NCI-H2227 treated with DMSO at 0.1 percent for 48 hours (cell line): ENCODE measurements at regions not wholly inside any gene's neighbourhood (a gene's known extent, or its start where the extent isn't known, plus 50 kb on each side); places are given as distances from the start of the nearest gene placed in this dataset.

ENCODE experiments used
- DNase-seq: peaks from one replicate; lab custom pipeline; 2025; lab: John Stamatoyannopoulos, UW

DNA sequence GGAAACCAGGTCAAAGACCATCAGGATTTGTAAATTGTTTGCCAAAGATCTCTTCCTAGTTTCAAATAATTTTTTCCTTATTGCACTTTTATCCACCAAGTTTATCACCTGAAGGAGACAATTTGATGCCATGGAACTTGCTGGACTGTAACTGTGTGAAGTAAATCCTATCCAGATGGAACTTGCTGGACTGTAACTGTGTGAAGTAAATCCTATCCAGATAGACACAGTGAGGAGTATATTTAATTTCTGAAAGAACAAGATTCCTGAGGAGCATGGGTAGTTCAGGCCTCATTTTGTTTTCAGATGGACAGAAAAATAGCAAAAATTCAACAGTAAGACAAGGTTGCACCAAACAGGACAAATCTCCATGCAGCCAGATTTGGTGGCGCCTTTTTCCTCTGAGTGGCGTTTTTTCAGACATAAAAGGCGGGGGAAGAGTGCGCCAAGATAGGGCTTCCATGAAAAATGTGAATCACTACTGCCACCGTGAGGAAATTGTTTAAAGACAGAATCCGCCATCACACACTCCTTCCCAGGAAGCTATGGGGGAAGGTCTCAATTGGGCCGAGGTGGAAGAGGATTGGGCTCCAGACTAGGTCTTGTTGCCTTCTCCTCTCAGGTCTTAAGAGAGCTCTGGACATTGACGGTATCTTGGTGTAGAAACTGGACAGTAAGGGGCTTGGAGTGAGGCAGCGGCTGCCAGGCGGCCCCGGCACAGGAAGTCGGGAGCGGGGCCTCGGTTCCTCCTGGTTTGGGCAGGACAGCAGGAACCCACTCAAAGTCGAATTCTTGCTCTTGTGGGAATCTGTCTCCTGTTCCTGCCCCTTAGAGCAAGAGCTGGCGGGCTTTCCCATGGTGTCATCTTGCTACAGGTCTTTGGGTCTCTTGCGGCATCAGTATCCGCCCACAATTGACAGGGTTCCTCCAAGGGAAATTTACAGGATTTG lies 234.7 kb downstream of the OR13H1 start:
- peak; percentile 48 for DNase-seq

DNA sequence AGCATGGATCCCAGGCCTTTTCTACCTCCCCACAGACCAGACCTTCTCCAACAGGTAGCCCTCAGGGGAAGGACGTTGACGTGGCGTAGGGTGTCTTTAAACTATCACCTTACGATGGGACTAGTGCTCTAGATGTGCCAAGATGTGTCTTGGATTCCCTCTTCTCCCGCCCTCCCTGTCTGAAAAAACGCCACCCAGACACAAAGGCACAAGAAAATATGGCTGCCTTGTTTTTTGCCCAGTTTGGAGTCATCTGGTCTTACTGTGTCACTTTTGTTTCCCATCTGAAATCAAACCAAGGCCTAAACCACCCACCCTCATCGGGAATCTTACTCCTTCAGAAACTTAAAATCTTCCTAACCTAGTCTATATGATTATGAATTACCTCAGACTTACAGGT lies 235.4 kb downstream of the OR13H1 start:
- DNase-seq: no peak

DNA sequence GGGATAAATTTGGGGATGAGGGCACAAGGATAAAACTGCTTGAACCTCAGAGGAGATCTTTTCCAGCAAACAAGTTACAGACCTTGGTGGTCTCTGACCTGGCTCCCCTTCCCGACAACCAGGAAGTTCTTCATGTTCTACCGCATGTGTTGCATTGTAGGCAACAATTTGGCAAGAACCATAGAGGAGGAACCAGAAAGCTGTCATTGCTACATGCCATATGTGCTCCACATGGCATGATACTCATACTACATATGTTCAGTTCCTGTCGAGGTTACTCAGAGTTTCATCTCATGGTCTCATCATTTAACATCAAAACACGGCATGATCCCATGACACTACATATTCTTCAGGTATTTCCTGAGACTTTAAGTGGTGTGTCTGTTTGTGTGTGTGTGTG lies 235.9 kb downstream of the OR13H1 start:
- no peak for DNase-seq

DNA sequence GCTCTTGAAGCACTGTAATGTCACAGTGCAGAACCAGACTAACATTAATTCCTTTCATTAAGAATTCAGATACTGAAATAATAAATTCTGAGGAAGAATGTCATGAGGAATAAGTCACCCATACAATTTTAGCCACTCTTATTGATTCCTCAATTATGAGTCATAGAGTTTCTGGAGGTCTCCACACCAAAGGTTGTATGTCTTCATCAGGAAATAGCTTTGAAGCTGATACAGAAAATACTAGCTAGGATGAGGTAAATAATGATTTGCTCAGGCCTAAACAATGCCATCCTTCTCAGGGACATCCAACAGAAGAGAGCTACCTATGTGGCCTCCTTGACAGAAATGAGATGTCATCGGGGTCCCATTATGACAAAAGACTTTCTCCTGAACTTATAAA lies 238.8 kb downstream of the OR13H1 start:
- DNase-seq: no peak

DNA sequence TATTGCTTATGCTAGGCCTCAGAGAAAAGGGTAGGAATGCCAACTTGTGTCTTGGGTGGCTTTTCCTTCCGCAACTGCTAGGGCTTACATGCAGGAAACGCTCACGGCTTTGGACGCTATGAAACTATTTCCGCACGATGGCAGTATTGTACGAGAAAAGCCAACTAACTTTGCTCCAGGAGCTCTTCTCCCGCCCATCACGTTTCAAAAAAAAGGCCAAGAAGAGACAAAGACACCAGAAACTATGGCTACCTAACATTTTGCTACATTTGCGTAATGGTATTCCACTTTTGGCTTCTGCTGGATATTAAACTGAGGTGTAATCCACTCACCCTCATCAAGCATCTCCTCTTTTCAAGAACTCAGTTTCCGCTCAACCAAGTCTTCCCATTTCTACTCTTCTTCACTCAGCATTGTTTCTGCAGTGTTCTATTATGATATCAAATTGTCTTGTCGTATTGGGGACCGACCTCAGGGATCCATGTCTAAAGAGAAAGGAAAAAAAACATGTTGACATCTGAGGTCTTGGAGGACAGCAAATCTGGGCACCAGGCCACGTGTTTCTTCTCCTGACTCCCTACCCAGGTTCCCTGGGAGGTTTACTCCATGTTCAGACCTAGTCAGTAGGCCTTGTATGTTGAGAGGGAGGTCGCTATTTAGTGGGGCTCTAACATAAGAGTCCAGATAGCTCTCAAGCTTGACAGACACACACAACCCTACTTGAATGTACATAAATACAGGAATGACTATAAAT lies 239.4 kb upstream of the STK26 start:
- DNase-seq: peak; percentile 39

DNA sequence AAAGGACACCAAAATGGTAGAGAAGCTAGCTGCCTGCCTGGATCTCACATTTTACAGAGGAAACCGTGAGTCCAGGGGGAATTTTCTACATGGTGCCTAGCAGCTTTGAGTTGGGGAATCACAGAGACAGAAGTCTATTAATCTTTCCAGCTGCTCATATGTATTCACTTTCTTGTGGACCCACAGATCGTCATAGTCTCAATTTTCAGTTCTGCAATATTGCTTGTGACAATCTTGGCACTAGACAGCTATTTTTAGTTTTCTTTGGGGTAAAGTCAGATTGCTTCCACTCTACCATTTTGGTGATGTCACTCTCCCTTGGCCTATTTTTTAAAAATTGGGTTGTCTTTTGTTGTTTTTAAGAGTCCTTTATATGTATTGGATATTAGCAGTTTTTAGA lies 233.4 kb upstream of the STK26 start:
- no peak for DNase-seq

DNA sequence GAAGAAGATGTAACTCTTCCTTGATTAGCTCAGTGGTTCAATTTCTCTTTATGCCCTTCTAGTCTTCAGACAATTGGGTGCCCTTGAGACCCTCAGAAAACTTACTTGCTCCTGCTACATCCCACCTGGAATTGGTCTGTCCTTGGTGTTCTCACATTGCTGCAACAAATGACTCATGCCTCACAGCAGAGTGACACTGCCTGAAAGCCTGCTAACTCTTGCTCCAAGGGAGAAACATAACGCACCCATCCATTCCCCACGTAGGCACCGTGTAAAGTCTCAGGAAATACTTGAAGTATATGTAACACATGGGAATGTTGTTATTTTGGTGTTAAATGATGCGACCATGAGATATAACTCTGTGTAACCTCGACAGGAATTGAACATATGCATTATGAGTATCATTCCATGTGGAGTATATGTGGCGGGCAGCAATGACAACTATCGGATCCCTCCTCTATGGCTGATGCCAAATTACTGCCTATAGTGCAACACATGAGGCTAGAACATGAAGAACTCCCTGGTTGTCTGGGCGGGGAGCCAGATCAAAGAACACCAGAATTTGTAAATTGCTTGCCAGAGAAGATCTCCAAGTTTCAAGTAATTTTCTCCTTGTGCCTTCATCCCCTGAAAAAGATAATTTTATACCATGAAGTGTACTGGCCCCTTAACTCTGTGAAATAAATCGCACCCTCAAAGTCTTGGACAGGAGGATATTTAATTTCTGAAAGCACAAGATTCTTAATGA lies 231.3 kb upstream of the STK26 start:
- DNase-seq: no peak

DNA sequence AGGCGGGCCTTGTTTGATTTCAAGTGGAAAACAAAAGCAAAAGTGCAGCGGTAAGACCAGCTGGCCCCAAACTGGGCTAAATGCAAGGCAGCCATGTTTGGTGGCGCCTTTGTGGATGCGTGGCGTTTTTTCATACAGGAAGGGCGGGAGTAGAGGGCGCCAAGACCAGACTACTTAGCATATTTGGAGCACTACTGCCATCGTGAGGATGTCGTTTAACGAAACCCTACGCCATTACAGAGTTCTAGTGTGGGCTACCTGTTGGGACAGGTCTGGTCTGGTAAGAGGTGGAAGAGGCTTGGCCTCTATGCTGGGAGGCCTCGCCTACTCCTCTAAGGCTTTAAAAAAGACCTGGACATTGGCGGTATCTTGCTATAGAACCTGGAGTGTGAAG lies 230.7 kb upstream of the STK26 start:
- peak; percentile 57 for DNase-seq

DNA sequence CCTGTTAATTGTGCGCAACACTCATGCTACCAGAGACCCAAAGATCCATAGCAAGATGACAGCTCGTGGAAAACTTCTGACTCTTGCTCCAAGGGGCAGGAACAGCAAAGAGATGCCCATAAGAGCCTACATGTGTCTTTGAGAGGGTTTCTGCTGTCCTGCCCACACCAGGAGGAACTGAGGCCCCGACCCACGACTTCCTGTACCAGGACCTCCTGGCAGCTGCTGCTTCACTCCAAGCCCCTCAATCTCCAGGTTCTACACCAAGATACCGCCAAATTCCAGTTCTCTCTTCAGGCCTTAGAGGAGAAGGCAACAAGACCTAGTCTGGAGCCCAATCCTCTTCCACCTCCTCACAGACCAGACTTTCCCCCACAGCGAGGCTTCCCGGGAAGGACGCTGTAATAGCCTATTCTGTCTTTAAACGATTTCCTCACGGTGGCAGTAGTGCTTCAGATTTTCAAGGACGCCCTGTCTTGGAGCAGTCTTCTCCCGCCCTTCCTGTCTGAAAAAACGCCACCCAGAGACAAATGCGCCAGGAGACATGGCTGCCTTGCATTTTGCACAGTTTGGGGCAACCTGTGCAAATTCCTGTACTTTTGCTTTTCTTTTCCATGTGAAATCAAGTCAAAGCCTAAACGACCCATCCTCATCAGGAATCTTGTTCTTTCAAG lies 230.2 kb upstream of the STK26 start:
- DNase-seq: peak; percentile 80

DNA sequence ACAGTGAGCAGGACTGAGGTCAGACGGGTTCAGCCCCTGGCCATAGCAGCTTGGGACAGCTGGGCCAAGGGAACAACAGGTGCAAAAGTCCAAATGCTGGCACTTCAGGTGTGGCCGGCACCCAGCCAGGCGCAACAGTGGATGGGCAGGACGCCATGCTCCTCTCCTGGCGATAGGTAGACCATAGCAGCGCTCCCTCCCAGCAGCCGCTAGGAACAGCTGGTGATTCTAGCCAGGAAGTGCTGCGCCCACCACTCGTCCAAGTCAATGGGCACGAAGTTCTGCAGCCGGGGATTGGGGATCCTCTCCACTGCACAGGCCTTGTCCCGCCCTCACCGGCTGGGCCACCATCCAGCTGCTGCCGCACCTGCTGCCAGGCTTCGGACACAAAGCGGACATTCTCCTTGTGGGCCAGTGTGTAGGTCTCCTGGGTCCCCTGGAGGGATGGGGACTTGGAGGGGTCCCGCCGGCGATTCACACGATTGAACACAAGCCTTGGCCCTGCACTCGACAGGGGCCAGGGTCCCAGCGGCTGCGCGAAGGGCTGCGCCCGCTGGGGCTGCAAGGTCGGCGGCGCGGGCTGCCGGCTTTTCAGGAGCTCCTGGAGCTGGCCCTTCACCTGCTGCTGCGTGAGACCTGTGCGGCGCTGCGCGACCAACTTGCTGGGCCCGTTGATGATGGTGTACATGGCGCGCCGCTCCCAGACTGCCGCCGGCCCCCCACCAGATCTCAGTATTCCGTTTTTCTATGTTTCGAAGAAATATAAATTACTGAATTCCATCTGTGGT lies 227.5 kb upstream of the STK26 start:
- no peak for DNase-seq

DNA sequence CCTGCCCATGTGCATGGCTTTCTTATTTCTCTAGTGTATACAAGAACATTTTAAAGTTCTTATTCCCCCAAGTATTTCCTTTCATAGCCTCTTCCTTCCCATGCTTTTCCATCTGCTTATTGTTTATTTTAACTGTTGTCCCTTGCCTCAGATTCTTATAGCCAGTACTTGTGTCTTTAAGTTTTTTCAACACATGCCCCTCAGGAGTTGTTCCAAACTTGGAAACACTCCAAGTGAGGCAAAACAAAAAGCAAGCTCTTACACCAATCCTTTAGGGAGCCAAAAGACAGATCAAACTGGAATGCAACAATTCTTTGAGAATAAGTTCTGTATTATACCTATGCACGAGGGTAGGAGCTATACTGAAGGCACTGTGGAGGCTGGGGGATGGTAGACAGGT lies 222.0 kb upstream of the STK26 start:
- DNase-seq: no peak

DNA sequence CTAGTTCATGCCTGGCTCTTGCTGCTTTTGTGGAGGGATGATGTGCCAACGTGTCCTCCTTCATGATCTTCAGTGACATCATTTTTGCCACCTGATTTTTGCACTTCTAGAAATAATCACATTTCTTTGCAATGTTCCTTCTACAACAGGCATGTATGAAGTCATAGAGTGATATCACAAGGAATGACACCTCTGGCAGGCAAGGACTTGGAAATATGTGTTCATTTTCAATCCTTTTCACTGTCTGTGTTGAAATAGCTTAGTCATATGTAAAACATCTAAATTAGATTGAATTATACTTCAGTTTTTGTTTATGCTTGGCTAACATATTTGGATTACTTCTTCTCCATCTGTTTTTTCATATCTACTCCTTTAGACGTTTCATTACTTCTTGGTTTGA lies 221.2 kb upstream of the STK26 start:
- DNase-seq: no peak

DNA sequence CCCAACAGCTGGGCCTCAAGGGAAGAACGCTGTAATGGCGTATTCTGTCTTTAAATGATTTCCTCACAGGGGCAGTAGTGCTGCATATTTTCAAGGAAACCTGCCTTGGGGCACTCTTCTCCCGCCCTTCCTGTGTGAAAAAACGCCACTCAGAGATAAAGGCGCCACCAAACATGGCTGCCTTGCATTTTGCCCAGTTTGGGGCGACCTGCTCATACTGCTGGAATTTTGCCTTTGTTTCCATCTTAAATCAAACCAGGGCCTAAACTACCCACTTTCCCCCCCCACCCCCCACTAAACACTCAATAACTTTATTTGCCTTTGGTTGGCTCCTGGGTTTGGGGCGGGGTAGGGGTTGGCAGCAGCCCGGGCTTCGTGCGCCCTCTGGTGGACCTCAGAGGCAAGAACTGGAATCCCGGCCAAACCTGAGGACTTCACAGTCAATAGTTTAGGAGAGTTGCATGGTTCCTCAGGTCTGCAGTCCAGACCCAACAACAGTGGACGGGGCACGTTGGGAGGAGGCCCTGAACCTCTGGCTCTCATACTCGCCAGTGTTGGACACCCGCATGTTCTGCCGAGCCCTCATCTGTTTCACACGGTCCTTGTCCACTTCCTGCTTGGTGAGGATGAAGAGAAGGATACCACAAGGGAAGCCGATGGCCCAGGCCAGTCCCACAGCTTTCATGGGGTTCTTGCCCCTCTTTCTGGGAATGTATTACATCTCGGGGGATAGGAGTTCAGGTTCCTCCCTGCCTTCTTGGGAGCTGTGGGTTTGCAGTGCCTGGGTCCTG lies 220.1 kb upstream of the STK26 start:
- peak; percentile 6 for DNase-seq

DNA sequence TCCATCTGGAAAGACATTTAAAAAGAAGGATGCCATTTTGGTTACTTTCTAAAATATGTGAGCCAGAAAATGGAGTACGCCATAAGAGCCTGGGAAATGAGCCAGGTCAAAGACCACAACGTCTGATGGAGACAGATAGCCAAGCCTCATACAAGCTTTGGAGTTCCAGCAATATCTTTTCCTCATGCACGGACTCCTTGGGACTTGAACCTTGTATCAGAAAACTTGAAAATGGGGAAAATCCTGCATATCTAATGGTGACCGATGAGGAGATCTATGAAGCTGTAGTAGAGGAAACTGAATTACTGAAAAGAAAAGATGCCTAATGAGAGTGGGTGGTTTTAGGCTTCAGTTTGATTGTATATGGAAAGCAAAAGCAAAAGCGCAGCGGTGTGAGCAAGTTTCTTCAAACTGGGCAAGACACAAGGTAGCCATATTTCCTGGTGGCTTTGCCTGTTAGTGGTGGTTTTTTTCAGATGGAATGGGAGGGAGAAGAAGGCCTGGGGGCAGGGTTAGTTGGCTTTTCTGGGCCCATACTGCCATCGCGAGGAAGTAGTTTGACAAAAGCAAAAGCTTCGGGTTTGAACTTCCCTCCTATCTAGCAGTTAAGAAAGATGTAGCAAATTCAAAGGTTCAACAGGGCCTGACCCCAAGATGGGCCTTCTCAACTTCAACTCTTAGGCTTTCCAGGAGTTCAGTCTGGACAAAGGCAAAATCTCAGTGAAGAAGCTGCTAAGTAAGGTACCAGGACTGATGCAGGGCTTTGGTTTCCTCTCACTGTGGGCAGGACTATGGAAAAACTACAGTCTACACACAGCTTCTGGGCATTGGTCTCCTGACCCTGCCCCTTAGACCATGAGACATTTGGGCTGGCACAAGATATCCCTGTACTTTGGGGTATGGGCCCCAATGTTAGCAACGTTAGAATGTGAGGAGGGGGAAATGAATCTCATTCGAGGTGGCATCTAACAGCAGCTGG lies 210.0 kb upstream of the STK26 start:
- DNase-seq: no peak

DNA sequence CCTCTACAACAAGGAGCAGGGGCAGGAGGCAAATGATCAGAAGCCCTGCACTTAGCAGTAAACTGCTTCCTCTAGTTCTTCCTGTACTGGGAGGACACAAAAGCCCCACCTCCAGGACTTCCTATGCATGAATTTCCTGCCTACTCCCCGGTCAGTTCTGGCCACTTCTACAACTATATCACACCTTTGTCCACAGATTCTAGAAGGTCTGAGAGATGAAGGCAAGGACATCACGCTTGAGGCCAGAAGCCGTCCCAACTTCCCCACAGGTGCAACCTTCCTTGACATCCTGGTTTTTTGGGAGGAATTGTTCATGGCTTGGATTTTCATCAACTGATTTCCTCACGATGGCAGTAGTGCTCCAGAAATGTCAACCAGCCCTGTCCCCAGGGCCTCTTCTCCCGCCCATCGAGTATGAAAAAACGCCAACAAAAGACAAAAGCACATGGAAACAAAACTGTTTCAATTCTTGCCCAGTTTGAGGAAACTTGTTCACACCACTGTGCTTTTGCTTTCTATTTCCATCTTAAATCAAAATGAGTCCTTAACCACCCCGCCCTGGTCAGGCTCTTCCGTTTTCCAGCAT lies 206.5 kb upstream of the STK26 start:
- no peak for DNase-seq

DNA sequence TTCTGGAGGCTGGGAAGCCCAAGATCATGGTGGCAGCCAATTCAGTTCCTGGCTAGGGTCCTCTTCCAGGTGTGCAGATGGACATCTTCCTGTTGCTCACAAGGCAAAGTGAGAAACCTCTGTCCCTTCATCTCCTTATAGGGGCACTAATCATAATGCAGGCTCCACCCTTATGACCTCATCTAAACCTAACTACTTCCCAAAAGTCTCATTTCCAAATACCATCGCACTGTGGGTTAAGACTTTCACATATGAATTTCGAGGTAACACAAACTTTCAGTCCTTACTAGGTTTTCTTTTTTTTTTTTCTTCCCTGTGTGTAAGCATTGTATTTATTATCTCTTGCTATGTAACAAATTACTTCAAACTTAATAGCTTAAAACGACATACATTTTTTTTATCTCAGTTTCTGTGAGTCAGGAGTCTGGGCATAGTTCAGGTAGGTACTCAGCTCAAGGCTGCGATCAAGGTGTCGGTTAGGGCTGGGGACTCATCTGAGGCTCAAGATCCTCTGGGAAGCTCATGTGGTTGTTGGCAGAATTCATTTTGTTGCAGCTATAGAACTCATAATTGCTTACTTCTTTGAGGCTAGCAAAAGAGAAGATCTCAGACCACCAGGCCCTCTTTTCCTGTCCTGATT lies 204.7 kb upstream of the STK26 start:
- DNase-seq: no peak

DNA sequence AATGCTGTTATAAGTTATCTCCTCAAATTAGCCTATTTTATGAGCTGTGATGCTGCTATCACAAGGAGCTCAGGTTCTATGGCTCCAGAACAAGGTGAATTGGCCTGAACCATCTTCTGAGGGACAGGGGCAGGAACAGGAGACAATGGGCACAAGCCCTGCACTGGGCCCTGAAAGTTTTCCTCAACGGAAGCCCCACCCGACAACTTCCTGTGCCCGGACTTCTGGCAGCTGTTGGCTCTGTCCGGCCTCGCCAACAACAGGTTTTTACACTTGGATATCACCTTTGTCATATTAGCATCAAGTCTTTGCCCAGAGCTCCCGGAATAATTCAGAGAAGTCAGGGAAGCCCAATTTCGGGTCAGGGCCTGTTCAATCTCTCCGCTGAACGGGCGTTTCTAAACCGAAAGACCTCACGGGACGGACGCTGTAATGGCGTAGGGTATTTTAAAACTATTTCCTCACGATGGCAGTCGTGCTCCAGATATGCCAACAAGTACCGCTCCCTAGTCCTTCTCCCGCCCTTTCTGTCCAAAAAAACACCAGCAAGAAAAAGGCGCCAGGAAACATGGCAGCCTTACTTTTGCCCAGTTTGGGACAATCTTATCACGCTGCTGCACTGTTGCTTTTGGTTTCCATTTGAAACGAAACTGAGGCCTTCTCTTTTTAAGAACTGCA lies 201.0 kb upstream of the STK26 start:
- DNase-seq: no peak

DNA sequence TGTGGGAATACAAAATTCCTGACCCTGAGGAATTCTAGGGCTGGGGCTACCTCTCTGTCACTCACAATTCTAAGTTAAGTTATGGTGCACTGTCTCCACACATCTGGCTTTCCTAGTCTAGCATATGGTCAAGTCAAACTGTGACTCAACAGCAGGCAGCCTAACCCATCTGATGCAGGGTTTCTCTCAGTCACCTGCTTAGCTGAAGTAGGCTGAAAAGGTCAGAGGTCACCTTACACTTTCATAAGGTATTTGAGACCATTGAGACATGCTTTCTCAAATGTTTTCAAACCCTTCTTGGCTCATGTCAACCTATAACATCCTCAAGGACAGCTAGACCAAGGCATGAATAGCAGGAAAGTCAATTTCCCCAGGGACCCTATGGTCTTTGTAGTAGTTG lies 196.5 kb upstream of the STK26 start:
- DNase-seq: no peak
